ENCODE measurements at regions not wholly inside any gene's neighbourhood (a gene's known extent, or its start where the extent isn't known, plus 50 kb on each side); places are given as distances from the start of the nearest gene placed in this dataset.

DNA sequence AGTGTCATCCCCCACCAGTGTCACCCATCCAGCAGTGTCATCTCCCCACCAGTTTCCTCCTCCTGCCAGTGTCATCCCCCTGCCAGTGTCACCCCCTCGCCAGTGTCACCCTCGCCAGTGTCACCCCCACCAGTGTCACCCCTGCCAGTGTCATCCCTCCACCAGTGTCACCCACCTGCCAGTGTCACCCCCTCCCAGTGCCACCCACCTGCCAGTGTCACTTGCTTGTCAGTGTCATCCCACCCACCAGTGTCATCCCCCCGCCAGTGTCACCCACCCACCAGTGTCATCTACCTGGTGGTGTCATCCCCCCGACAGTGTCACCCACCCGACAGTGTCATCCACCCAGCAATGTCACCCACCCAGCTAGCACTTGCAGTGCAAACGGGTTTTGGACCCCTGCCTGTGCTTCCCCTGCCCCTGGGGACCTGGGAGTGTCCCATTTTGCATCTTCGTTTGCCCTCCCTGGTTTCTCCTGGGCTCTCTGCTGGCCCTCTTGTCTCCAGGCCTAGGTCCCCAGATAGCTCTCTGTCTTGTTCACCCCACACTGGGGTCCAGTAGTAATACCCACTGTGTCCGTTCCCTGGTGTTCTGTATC lies 99.8 kb upstream of the PRR20G start:
- DNase-seq (ENCODE audit: low read depth, low spot score) = no peak
- H3K27ac ChIP-seq = no peak overlapping the region

DNA sequence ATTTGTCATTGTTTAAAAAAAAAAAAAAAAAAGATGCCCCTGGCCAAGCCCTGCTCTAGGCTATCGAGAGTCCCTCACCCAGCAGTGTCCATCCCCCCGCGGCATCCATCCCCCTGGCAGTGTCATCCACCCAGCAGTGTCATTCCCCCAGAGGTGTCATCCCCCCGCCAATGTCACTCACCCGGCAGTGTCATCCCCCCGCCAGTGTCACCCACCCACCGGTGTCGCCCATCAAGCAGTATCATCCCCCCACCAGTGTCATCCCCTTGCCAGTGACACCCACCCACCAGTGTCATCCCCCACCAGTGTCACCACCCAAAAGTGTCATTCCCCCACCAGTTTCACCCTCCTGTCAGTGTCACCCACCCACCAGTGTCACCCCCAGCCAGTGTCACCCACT lies 99.3 kb upstream of the PRR20G start:
- no peak for DNase-seq (ENCODE audit: low read depth, low spot score)
- H3K27ac ChIP-seq = no peak overlapping the region

GRCh38 chr3:127386490-127386889 lies 98.6 kb upstream of the PRR20G start:
- no peak overlapping the region for H3K27ac ChIP-seq
- DNase-seq (ENCODE audit: low read depth, low spot score) = no peak

- DNase-seq (ENCODE audit: low read depth, low spot score) = no peak
- no peak overlapping the region for H3K27ac ChIP-seq
Observed at GRCh38 chr3:127385540-127385870, 97.7 kb upstream of the PRR20G start.

- no peak for DNase-seq (ENCODE audit: low read depth, low spot score)
- H3K27ac ChIP-seq = no peak overlapping the region
Observed at GRCh38 chr3:127384717-127385539, 97.1 kb upstream of the PRR20G start.

DNA sequence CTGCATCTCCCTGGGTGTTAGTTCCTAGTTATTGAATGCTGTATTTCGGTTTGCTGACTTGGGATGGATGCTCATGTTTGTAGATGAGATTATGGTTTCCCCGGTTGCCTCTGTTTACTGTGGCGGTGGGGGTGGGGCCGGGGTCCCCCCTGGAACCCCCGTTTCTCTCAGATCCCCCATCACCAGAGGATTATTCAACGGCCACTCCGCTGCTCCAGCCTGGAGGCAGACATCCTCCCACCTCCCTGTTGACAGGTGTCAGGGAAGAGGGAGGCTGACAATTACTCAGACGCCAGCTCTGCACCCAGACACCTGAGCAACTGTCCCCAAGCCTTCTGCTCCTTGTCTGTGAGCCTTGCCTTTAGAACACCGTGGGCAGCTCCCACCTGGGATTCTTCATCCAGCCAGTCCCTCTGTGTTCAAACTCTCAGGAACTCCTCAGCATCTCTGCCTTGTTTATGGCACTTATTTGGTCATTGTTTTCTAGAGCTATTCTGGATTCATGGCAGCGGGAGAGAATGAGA lies 95.9 kb upstream of the PRR20G start:
- no peak for DNase-seq (ENCODE audit: low read depth, low spot score)
- no peak overlapping the region for H3K27ac ChIP-seq

- H3K27ac ChIP-seq = no peak overlapping the region
- no peak for DNase-seq (ENCODE audit: low read depth, low spot score)
Observed at GRCh38 chr3:127377801-127378655, 90.2 kb upstream of the PRR20G start.

GRCh38 chr3:127375151-127375930 lies 87.5 kb upstream of the PRR20G start:
- H3K27ac ChIP-seq = no peak overlapping the region
- no peak for DNase-seq (ENCODE audit: low read depth, low spot score)

- no peak overlapping the region for H3K27ac ChIP-seq
- no peak for DNase-seq (ENCODE audit: low read depth, low spot score)
Observed at GRCh38 chr3:127374086-127375010, 86.5 kb upstream of the PRR20G start.

GRCh38 chr3:127373441-127374085 lies 85.7 kb upstream of the PRR20G start:
- no peak for DNase-seq (ENCODE audit: low read depth, low spot score)
- H3K27ac ChIP-seq = no peak overlapping the region

GRCh38 chr3:127371846-127372245 lies 84.0 kb upstream of the PRR20G start:
- H3K27ac ChIP-seq = no peak overlapping the region
- no peak for DNase-seq (ENCODE audit: low read depth, low spot score)

DNA sequence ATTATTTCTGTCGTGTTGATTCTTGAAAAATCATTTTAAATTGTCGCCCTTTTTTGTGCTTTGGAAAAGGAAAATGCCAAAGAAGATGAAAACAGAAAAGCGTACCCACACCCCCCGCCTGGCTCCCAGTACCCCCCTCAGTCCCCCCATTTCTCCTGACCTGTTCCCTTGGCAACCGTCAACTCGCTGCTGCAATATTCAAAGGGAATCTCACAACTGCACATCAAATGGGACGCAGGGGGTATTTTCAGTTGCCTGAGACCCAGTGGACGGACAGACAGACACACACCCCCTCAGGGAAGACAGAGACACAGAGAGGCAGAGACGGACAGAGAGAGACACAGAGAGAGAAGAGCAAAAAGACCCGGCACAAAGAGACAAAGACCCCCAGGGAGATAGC lies 83.5 kb upstream of the PRR20G start:
- DNase-seq (ENCODE audit: low read depth, low spot score) = no peak

GRCh38 chr3:127370906-127371305 lies 83.1 kb upstream of the PRR20G start:
- no peak overlapping the region for H3K27ac ChIP-seq
- no peak for DNase-seq (ENCODE audit: low read depth, low spot score)

More for the DNA sequence above, 83.5 kb upstream of the PRR20G start:
- no peak overlapping the region for H3K27ac ChIP-seq

GRCh38 chr3:127369356-127369935 lies 81.6 kb upstream of the PRR20G start:
- no peak overlapping the region for H3K27ac ChIP-seq
- DNase-seq (ENCODE audit: low read depth, low spot score) = no peak

DNA sequence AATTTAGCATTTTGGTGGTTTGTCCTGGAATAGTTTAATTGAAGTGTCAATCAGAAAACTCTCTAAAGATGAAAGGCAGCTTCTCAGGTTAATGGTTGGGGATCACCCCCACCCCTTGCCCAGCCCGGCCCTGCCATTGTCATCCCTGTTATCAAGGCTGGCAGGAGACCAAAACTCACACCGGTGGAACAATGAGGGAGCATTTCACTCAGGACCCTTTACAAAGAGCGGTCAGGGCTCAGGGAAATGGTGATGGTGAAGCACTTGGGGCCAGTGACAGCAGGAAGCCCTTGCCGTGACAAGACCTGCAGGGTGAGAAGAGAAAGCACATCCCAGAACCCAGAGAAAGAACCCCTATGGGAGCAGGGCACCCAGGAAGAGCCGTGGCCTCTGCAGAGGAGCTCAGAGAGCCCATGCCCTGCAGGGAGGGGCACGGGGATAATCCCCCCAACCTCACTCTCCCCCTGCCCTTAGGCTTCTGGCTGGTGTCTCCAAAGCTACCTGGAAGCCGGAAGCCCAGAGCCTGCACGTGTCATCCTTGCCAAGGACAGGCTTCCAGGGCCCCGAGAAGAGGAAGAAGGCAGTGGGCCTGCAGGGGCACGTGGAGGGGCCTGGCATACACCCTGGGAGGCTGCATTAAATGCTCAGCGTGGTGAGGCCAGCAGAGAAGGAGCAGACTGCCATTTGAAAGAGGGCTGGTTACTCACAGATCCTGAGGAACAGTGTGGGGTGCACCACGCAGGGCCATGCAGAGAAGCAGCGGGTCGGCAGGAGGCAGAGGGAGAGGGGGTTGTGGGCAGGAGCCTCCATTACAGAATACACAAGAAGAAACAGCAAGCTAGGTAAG lies 80.6 kb upstream of the PRR20G start:
- no peak for DNase-seq (ENCODE audit: low read depth, low spot score)
- H3K27ac ChIP-seq = no peak overlapping the region

- DNase-seq (ENCODE audit: low read depth, low spot score) = no peak
- no peak overlapping the region for H3K27ac ChIP-seq
Observed at GRCh38 chr3:127367593-127367992, 79.7 kb upstream of the PRR20G start.

- no peak overlapping the region for H3K27ac ChIP-seq
- DNase-seq (ENCODE audit: low read depth, low spot score) = no peak
Observed at GRCh38 chr3:127366383-127366782, 78.5 kb upstream of the PRR20G start.
